ENCODE measurements at regions not wholly inside any gene's neighbourhood (a gene's known extent, or its start where the extent isn't known, plus 50 kb on each side); places are given as distances from the start of the nearest gene placed in this dataset.

GRCh38 chr20:22910287-22910852 lies 124.7 kb upstream of the SSTR4 start:
- Histone ChIP-seq H3K9me3 (ENCODE audit: control extremely low read depth in 1 of 3, control insufficient read depth in 2 of 3, insufficient read depth in 1 of 3, low read length in 2 of 3) (peaks cover 0 to 4% (median 0%) of the 10 kb centered on the region in 3 donors), H3K9ac (ENCODE audit: low read length) (no peak overlapping the region), H3K36me3 (replicated peaks in 1 of 2; ENCODE audit: control extremely low read depth in 1 of 2, control insufficient read depth in 1 of 2, extremely low read depth in 1 of 2, insufficient read depth in 2 of 2, low read length in 1 of 2) (no peaks in the 10 kb centered on the region), H3K27ac (ENCODE audit: low read length in 2 of 2) (no peak overlapping the region), H3K27me3 (replicated peaks in 1 of 4; ENCODE audit: control extremely low read depth in 1 of 4, control insufficient read depth in 3 of 4, insufficient read depth in 4 of 4, low read length in 3 of 4) (peaks cover 0 to 3% (median 0%) of the 10 kb centered on the region in 4 experiments), H3K4me1 (ENCODE audit: control insufficient read depth in 2 of 2, insufficient read depth in 2 of 2, low read length in 2 of 2) (no peaks in the 10 kb centered on the region), H2AFZ (ENCODE audit: insufficient read depth, low read depth, low read length, poor library complexity, severe bottlenecking) (no peak overlapping the region), H3K4me2 (replicated peaks; ENCODE audit: low read depth, low read length, poor library complexity, severe bottlenecking) (no peak overlapping the region), H3K79me2 (ENCODE audit: control insufficient read depth, insufficient read depth, low read length) (no peaks in the 10 kb centered on the region), H3K4me3 (ENCODE audit: control extremely low read depth in 1 of 5, extremely low read depth in 1 of 5, insufficient read depth in 1 of 5, low read depth in 2 of 5, low read length in 4 of 5) (no peak overlapping the region), H4K20me1 (ENCODE audit: control insufficient read depth, insufficient read depth, low read length, poor library complexity, severe bottlenecking) (no peaks in the 10 kb centered on the region)
- Mint-ChIP-seq H3K4me3 (no peak overlapping the region), H3K9me3 (ENCODE audit: insufficient read depth) (peaks cover 2% of the 10 kb centered on the region), H3K27me3 (no peaks in the 10 kb centered on the region), H3K4me1 (no peaks in the 10 kb centered on the region), H3K27ac (no peak overlapping the region)
- POLR2A ChIA-PET = no interaction called here
- DNase-seq (no peak), ATAC-seq (ENCODE audit: low read depth) (no peak)
- TF ChIP-seq EZH2 (IDR thresholded peaks at IDR 0.05; ENCODE audit: borderline replicate concordance, insufficient read depth, low read depth, low read length, poor library complexity, severe bottlenecking) = no peak
- no peak for TF ChIP-seq CTCF (IDR thresholded peaks at IDR 0.05)
- intact Hi-C loops (cut with micrococcal nuclease) = no loop called here
- WGBS (ENCODE audit: insufficient coverage) = 68% methylated on average over 6 of the region's 7 CpGs
- CTCF ChIA-PET = no interaction called here

GRCh38 chr20:22914291-22914690 lies 120.8 kb upstream of the SSTR4 start:
- ChIA-PET POLR2A (no interaction called here), CTCF (no interaction called here)
- DNase-seq (no peak), ATAC-seq (ENCODE audit: low read depth) (no peak)
- Histone ChIP-seq H3K4me1 (ENCODE audit: control insufficient read depth in 2 of 2, insufficient read depth in 2 of 2, low read length in 2 of 2) (no peaks in the 10 kb centered on the region), H3K4me2 (replicated peaks; ENCODE audit: low read depth, low read length, poor library complexity, severe bottlenecking) (no peak overlapping the region), H3K36me3 (replicated peaks in 1 of 2; ENCODE audit: control extremely low read depth in 1 of 2, control insufficient read depth in 1 of 2, extremely low read depth in 1 of 2, insufficient read depth in 2 of 2, low read length in 1 of 2) (no peaks in the 10 kb centered on the region), H3K9me3 (ENCODE audit: control extremely low read depth in 1 of 3, control insufficient read depth in 2 of 3, insufficient read depth in 1 of 3, low read length in 2 of 3) (peaks cover 0 to 2% (median 0%) of the 10 kb centered on the region in 3 donors), H3K27ac (ENCODE audit: low read length in 2 of 2) (no peak overlapping the region), H3K4me3 (ENCODE audit: control extremely low read depth in 1 of 5, extremely low read depth in 1 of 5, insufficient read depth in 1 of 5, low read depth in 2 of 5, low read length in 4 of 5) (no peak overlapping the region), H4K20me1 (ENCODE audit: control insufficient read depth, insufficient read depth, low read length, poor library complexity, severe bottlenecking) (no peaks in the 10 kb centered on the region), H2AFZ (ENCODE audit: insufficient read depth, low read depth, low read length, poor library complexity, severe bottlenecking) (no peak overlapping the region), H3K27me3 (replicated peaks in 1 of 4; ENCODE audit: control extremely low read depth in 1 of 4, control insufficient read depth in 3 of 4, insufficient read depth in 4 of 4, low read length in 3 of 4) (peaks cover 0 to under 1% (median 0%) of the 10 kb centered on the region in 4 experiments), H3K79me2 (ENCODE audit: control insufficient read depth, insufficient read depth, low read length) (no peaks in the 10 kb centered on the region), H3K9ac (ENCODE audit: low read length) (no peak overlapping the region)
- Mint-ChIP-seq H3K27me3 (peaks cover 4% of the 10 kb centered on the region), H3K27ac (no peak overlapping the region), H3K4me3 (no peak overlapping the region), H3K9me3 (ENCODE audit: insufficient read depth) (peaks cover 2% of the 10 kb centered on the region), H3K4me1 (no peaks in the 10 kb centered on the region)
- intact Hi-C loops (cut with micrococcal nuclease) = no loop called here
- WGBS (ENCODE audit: insufficient coverage) = 100% methylated on average over 1 of the region's 2 CpGs
- TF ChIP-seq EZH2 (IDR thresholded peaks at IDR 0.05; ENCODE audit: borderline replicate concordance, insufficient read depth, low read depth, low read length, poor library complexity, severe bottlenecking) (no peak), CTCF (IDR thresholded peaks at IDR 0.05) (no peak)
